GM23338 (cell line): ENCODE measurements at regions not wholly inside any gene's neighbourhood (a gene's known extent, or its start where the extent isn't known, plus 50 kb on each side); places are given as distances from the start of the nearest gene placed in this dataset.

Experiments
- ATAC-seq: fragments of 200-7000 bp; cut with Tn5 transposase; 3 replicates; pipeline ENCODE4 v1.9.1; 2020
- DNase-seq: peaks from one replicate; pipeline ENCODE4 v3.0.0-alpha.2; 2015; ENCODE audit warnings: low spot score
- H2AFZ ChIP-seq: fragments of 200-600 bp; sonication (generic); 2 replicates; pipeline ENCODE4 v1.8.0; 2016; ENCODE audit warnings: antibody characterized with exemption, mild to moderate bottlenecking, moderate library complexity
- H3F3A ChIP-seq: fragments of 200-600 bp; sonication (generic); replicated peaks from 2 replicates; pipeline ENCODE4 v1.8.0; 2017; ENCODE audit warnings: antibody characterized with exemption, mixed run types, low read depth
- H3K27ac ChIP-seq: fragments of 200-600 bp; sonication (generic); 2 replicates; pipeline ENCODE4 v1.6.1; 2016; ENCODE audit warnings: low read depth
- H3K27me3 ChIP-seq: fragments of 200-600 bp; sonication (generic); 2 replicates; pipeline ENCODE4 v1.8.0; 2016; ENCODE audit warnings: mild to moderate bottlenecking, mixed run types, moderate library complexity; ENCODE audit not compliant: insufficient read depth
- H3K36me3 ChIP-seq: fragments of 200-600 bp; sonication (generic); 2 replicates; pipeline ENCODE4 v1.8.0; 2016; ENCODE audit warnings: mild to moderate bottlenecking; ENCODE audit not compliant: insufficient read depth
- H3K4me1 ChIP-seq: fragments of 200-600 bp; sonication (generic); 2 replicates; pipeline ENCODE4 v1.8.0; 2016; ENCODE audit warnings: mild to moderate bottlenecking, moderate library complexity; ENCODE audit not compliant: insufficient read depth
- H3K4me2 ChIP-seq: fragments of 200-600 bp; sonication (generic); 2 replicates; pipeline ENCODE4 v1.7.1; 2017; ENCODE audit warnings: mixed run types
- H3K4me3 ChIP-seq: fragments of 200-600 bp; sonication (generic); 2 replicates; pipeline ENCODE4 v1.6.1; 2016; ENCODE audit warnings: mixed run types
- H3K79me2 ChIP-seq: fragments of 200-600 bp; sonication (generic); replicated peaks from 2 replicates; pipeline ENCODE4 v1.8.0; 2017; ENCODE audit warnings: mild to moderate bottlenecking; ENCODE audit not compliant: insufficient read depth
- H3K9me2 ChIP-seq: fragments of 200-600 bp; sonication (generic); 2 replicates; pipeline ENCODE4 v1.8.0; 2017; ENCODE audit not compliant: insufficient read depth
- H4K20me1 ChIP-seq: fragments of 200-600 bp; sonication (generic); replicated peaks from 2 replicates; pipeline ENCODE4 v1.8.0; 2017; ENCODE audit warnings: mild to moderate bottlenecking; ENCODE audit not compliant: insufficient read depth
- H3K27ac Mint-ChIP-seq: 2 replicates; pipeline ENCODE4 v1.8.0; 2020; ENCODE audit warnings: inconsistent platforms, mild to moderate bottlenecking, moderate library complexity, mixed read lengths
- H3K27me3 Mint-ChIP-seq: 3 replicates; pipeline ENCODE4 v1.8.0; 2022; ENCODE audit warnings: low read depth, mild to moderate bottlenecking, moderate library complexity, mixed read lengths, inconsistent platforms; ENCODE audit not compliant: insufficient read depth, poor library complexity
- H3K36me3 Mint-ChIP-seq: 3 replicates; pipeline ENCODE4 v1.8.0; 2021; ENCODE audit warnings: low read depth, mild to moderate bottlenecking, inconsistent platforms, moderate library complexity, mixed read lengths
- H3K4me1 Mint-ChIP-seq: 3 replicates; pipeline ENCODE4 v1.8.0; 2020; ENCODE audit warnings: mild to moderate bottlenecking, inconsistent platforms, mixed read lengths
- H3K4me3 Mint-ChIP-seq: 3 replicates; pipeline ENCODE4 v1.8.0; 2021; ENCODE audit warnings: moderate library complexity, mild to moderate bottlenecking, inconsistent platforms, mixed read lengths
- H3K9me3 Mint-ChIP-seq: 3 replicates; pipeline ENCODE4 v1.8.0; 2020; ENCODE audit warnings: moderate library complexity, mild to moderate bottlenecking, inconsistent platforms, mixed read lengths
- CREB1 ChIP-seq: fragments of 250-450 bp; sonication (Bioruptor Pico); IDR thresholded peaks from 2 replicates; pipeline ENCODE4 v1.5.0; 2020; ENCODE audit warnings: low read depth, mild to moderate bottlenecking, moderate library complexity
- EZH2 ChIP-seq: fragments of 200-600 bp; sonication (generic); IDR thresholded peaks from one replicate; pipeline ENCODE4 v1.8.0; 2017; ENCODE audit warnings: antibody characterized with exemption, mild to moderate bottlenecking, low read depth; ENCODE audit not compliant: unreplicated experiment
- EZH2phosphoT487 ChIP-seq: fragments of 200-600 bp; sonication (generic); IDR thresholded peaks from one replicate; pipeline ENCODE4 v1.8.1; 2018; ENCODE audit warnings: antibody characterized with exemption; ENCODE audit not compliant: unreplicated experiment
- JUNB ChIP-seq: IDR thresholded peaks from one replicate; pipeline ENCODE4 v1.6.1; 2016; ENCODE audit warnings: antibody characterized with exemption; ENCODE audit not compliant: unreplicated experiment
- NANOG ChIP-seq: IDR thresholded peaks from 2 replicates; pipeline ENCODE4 v1.6.1; 2016; ENCODE audit warnings: antibody characterized with exemption, borderline replicate concordance
- POLR2AphosphoS5 ChIP-seq: IDR thresholded peaks from 2 replicates; pipeline ENCODE4 v1.6.1; 2016; ENCODE audit warnings: antibody characterized with exemption, low read depth
- STAT1 ChIP-seq: IDR thresholded peaks from one replicate; pipeline ENCODE4 v1.6.1; 2016; ENCODE audit warnings: antibody characterized with exemption; ENCODE audit not compliant: unreplicated experiment
- ZNF114 ChIP-seq: fragments of 250-450 bp; sonication (Bioruptor Pico); IDR thresholded peaks from 2 replicates; pipeline ENCODE4 v1.5.0; 2020; ENCODE audit warnings: mild to moderate bottlenecking, moderate library complexity
- ZNF331 ChIP-seq: fragments of 250-450 bp; sonication (Bioruptor Pico); IDR thresholded peaks from 2 replicates; pipeline ENCODE4 v1.5.0; 2020; ENCODE audit warnings: low read depth, mild to moderate bottlenecking, moderate library complexity
- TF ChIP-seq, protein P1 (sequence below): IDR thresholded peaks from one replicate; pipeline ENCODE4 v1.6.1; 2018; ENCODE audit warnings: antibody characterized with exemption; ENCODE audit not compliant: unreplicated experiment
- TF ChIP-seq, protein P2 (sequence below): IDR thresholded peaks from 2 replicates; pipeline ENCODE4 v1.6.1; 2016; ENCODE audit warnings: antibody characterized with exemption
- TF ChIP-seq, protein P3 (sequence below), 2 experiments: fragments of 200-600 bp in 1 of 2; sonication (generic) in 1 of 2; conservative IDR thresholded peaks; 2 replicates each; pipeline versions ENCODE4 v1.5.1 to v1.6.1; 2016 to 2017; ENCODE audit warnings: antibody characterized with exemption in 2 of 2, low read depth in 2 of 2, mild to moderate bottlenecking in 2 of 2, moderate library complexity in 1 of 2
- TF ChIP-seq, protein P4 (sequence below): fragments of 250-450 bp; sonication (Bioruptor Pico); IDR thresholded peaks from 2 replicates; pipeline ENCODE4 v1.5.0; 2020; ENCODE audit warnings: mild to moderate bottlenecking, moderate library complexity

DNA sequence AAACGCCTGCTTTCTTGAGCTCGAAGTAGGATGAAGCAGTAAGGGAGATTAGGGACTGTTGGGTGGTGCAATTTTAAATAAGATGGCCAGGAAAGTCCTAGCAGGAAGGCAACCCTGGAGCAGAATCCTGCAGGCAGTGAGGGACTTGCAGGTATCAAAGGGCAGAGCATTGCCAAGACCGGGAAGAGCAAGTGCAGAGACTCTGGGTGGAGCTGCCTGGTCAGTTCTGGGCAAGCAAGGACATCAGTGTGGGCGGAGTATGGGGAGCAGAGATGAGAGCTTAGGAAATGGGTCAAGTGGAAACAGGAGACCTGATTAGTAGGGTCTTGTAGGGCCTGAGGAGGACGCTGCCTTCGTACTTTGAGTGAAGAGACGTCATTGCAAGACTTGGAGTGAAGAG lies 64.4 kb upstream of the NCK2 start:
- TF ChIP-seq NANOG: no peak
- no peak for TF ChIP-seq EZH2
- TF ChIP-seq, protein P1, sequence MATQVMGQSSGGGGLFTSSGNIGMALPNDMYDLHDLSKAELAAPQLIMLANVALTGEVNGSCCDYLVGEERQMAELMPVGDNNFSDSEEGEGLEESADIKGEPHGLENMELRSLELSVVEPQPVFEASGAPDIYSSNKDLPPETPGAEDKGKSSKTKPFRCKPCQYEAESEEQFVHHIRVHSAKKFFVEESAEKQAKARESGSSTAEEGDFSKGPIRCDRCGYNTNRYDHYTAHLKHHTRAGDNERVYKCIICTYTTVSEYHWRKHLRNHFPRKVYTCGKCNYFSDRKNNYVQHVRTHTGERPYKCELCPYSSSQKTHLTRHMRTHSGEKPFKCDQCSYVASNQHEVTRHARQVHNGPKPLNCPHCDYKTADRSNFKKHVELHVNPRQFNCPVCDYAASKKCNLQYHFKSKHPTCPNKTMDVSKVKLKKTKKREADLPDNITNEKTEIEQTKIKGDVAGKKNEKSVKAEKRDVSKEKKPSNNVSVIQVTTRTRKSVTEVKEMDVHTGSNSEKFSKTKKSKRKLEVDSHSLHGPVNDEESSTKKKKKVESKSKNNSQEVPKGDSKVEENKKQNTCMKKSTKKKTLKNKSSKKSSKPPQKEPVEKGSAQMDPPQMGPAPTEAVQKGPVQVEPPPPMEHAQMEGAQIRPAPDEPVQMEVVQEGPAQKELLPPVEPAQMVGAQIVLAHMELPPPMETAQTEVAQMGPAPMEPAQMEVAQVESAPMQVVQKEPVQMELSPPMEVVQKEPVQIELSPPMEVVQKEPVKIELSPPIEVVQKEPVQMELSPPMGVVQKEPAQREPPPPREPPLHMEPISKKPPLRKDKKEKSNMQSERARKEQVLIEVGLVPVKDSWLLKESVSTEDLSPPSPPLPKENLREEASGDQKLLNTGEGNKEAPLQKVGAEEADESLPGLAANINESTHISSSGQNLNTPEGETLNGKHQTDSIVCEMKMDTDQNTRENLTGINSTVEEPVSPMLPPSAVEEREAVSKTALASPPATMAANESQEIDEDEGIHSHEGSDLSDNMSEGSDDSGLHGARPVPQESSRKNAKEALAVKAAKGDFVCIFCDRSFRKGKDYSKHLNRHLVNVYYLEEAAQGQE: no peak
- TF ChIP-seq, protein P2, sequence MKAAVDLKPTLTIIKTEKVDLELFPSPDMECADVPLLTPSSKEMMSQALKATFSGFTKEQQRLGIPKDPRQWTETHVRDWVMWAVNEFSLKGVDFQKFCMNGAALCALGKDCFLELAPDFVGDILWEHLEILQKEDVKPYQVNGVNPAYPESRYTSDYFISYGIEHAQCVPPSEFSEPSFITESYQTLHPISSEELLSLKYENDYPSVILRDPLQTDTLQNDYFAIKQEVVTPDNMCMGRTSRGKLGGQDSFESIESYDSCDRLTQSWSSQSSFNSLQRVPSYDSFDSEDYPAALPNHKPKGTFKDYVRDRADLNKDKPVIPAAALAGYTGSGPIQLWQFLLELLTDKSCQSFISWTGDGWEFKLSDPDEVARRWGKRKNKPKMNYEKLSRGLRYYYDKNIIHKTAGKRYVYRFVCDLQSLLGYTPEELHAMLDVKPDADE: no peak
- no peak for TF ChIP-seq STAT1
- TF ChIP-seq ZNF331: no peak
- TF ChIP-seq CREB1: no peak
- no peak for TF ChIP-seq EZH2phosphoT487
- TF ChIP-seq POLR2AphosphoS5: no peak
- TF ChIP-seq, protein P3, sequence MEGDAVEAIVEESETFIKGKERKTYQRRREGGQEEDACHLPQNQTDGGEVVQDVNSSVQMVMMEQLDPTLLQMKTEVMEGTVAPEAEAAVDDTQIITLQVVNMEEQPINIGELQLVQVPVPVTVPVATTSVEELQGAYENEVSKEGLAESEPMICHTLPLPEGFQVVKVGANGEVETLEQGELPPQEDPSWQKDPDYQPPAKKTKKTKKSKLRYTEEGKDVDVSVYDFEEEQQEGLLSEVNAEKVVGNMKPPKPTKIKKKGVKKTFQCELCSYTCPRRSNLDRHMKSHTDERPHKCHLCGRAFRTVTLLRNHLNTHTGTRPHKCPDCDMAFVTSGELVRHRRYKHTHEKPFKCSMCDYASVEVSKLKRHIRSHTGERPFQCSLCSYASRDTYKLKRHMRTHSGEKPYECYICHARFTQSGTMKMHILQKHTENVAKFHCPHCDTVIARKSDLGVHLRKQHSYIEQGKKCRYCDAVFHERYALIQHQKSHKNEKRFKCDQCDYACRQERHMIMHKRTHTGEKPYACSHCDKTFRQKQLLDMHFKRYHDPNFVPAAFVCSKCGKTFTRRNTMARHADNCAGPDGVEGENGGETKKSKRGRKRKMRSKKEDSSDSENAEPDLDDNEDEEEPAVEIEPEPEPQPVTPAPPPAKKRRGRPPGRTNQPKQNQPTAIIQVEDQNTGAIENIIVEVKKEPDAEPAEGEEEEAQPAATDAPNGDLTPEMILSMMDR (conservative IDR thresholded peaks at IDR 0.05; ENCODE audit: low read depth in 2 of 2): no peak
- TF ChIP-seq, protein P4, sequence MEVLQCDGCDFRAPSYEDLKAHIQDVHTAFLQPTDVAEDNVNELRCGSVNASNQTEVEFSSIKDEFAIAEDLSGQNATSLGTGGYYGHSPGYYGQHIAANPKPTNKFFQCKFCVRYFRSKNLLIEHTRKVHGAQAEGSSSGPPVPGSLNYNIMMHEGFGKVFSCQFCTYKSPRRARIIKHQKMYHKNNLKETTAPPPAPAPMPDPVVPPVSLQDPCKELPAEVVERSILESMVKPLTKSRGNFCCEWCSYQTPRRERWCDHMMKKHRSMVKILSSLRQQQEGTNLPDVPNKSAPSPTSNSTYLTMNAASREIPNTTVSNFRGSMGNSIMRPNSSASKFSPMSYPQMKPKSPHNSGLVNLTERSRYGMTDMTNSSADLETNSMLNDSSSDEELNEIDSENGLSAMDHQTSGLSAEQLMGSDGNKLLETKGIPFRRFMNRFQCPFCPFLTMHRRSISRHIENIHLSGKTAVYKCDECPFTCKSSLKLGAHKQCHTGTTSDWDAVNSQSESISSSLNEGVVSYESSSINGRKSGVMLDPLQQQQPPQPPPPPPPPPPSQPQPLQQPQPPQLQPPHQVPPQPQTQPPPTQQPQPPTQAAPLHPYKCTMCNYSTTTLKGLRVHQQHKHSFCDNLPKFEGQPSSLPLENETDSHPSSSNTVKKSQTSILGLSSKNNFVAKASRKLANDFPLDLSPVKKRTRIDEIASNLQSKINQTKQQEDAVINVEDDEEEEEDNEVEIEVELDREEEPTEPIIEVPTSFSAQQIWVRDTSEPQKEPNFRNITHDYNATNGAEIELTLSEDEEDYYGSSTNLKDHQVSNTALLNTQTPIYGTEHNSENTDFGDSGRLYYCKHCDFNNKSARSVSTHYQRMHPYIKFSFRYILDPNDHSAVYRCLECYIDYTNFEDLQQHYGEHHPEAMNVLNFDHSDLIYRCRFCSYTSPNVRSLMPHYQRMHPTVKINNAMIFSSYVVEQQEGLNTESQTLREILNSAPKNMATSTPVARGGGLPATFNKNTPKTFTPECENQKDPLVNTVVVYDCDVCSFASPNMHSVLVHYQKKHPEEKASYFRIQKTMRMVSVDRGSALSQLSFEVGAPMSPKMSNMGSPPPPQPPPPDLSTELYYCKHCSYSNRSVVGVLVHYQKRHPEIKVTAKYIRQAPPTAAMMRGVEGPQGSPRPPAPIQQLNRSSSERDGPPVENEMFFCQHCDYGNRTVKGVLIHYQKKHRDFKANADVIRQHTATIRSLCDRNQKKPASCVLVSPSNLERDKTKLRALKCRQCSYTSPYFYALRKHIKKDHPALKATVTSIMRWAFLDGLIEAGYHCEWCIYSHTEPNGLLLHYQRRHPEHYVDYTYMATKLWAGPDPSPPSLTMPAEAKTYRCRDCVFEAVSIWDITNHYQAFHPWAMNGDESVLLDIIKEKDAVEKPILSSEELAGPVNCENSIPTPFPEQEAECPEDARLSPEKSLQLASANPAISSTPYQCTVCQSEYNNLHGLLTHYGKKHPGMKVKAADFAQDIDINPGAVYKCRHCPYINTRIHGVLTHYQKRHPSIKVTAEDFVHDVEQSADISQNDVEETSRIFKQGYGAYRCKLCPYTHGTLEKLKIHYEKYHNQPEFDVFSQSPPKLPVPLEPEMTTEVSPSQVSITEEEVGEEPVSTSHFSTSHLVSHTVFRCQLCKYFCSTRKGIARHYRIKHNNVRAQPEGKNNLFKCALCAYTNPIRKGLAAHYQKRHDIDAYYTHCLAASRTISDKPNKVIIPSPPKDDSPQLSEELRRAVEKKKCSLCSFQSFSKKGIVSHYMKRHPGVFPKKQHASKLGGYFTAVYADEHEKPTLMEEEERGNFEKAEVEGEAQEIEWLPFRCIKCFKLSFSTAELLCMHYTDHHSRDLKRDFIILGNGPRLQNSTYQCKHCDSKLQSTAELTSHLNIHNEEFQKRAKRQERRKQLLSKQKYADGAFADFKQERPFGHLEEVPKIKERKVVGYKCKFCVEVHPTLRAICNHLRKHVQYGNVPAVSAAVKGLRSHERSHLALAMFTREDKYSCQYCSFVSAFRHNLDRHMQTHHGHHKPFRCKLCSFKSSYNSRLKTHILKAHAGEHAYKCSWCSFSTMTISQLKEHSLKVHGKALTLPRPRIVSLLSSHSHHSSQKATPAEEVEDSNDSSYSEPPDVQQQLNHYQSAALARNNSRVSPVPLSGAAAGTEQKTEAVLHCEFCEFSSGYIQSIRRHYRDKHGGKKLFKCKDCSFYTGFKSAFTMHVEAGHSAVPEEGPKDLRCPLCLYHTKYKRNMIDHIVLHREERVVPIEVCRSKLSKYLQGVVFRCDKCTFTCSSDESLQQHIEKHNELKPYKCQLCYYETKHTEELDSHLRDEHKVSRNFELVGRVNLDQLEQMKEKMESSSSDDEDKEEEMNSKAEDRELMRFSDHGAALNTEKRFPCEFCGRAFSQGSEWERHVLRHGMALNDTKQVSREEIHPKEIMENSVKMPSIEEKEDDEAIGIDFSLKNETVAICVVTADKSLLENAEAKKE (CRISPR knock-in tag): no peak
- no peak for TF ChIP-seq JUNB
- TF ChIP-seq ZNF114 (CRISPR knock-in tag): no peak
- no peaks in the 10 kb centered on the region for H3K27me3 Mint-ChIP-seq
- no peaks in the 10 kb centered on the region for H3K36me3 ChIP-seq
- no peak overlapping the region for H3K4me3 ChIP-seq
- H3K9me2 ChIP-seq: no peaks in the 10 kb centered on the region
- H3K27ac Mint-ChIP-seq: no peak overlapping the region
- no peaks in the 10 kb centered on the region for H3K27me3 ChIP-seq
- H2AFZ ChIP-seq: no peak overlapping the region
- H3K4me3 Mint-ChIP-seq: no peak overlapping the region
- no peaks in the 10 kb centered on the region for H4K20me1 ChIP-seq
- no peaks in the 10 kb centered on the region for H3K36me3 Mint-ChIP-seq
- H3K4me1 ChIP-seq: no peaks in the 10 kb centered on the region
- no peak for ATAC-seq
- no peak for DNase-seq
- H3K9me3 Mint-ChIP-seq: no peaks in the 10 kb centered on the region
- H3K27ac ChIP-seq: no peak overlapping the region
- H3K4me2 ChIP-seq: no peak overlapping the region
- no peaks in the 10 kb centered on the region for H3K4me1 Mint-ChIP-seq
- H3F3A ChIP-seq: no peaks in the 10 kb centered on the region
- no peaks in the 10 kb centered on the region for H3K79me2 ChIP-seq
